ENCODE measurements at regions not wholly inside any gene's neighbourhood (a gene's known extent, or its start where the extent isn't known, plus 50 kb on each side); places are given as distances from the start of the nearest gene placed in this dataset.

GRCh38 chr15:70396807-70397206 is 299.1 kb upstream of the TLE3 start:
- Histone ChIP-seq H3K27ac (no peak overlapping the region), H3K4me3 (ENCODE audit: low read depth, low read length) (no peak overlapping the region), H3K27me3 (ENCODE audit: insufficient read depth, low read depth, severe bottlenecking) (no peaks in the 10 kb centered on the region), H3K36me3 (no peaks in the 10 kb centered on the region), H3K9me3 (ENCODE audit: severe bottlenecking) (no peaks in the 10 kb centered on the region)
- DNase-seq: no peak
- TF ChIP-seq CTCF (IDR thresholded peaks at IDR 0.05; ENCODE audit: low read depth, low read length): no peak

GRCh38 chr15:70395164-70395563 is 297.4 kb upstream of the TLE3 start:
- no peak for TF ChIP-seq CTCF (IDR thresholded peaks at IDR 0.05; ENCODE audit: low read depth, low read length)
- H3K9me3 ChIP-seq (ENCODE audit: severe bottlenecking): no peaks in the 10 kb centered on the region
- no peaks in the 10 kb centered on the region for H3K27me3 ChIP-seq (ENCODE audit: insufficient read depth, low read depth, severe bottlenecking)
- no peak overlapping the region for H3K4me3 ChIP-seq (ENCODE audit: low read depth, low read length)
- no peaks in the 10 kb centered on the region for H3K36me3 ChIP-seq
- H3K27ac ChIP-seq: no peak overlapping the region
- no peak for DNase-seq

GRCh38 chr15:70390723-70391122 is 293.0 kb upstream of the TLE3 start:
- no peak for DNase-seq
- no peak for TF ChIP-seq CTCF (IDR thresholded peaks at IDR 0.05; ENCODE audit: low read depth, low read length)
- Histone ChIP-seq H3K36me3 (no peaks in the 10 kb centered on the region), H3K27me3 (ENCODE audit: insufficient read depth, low read depth, severe bottlenecking) (no peaks in the 10 kb centered on the region), H3K27ac (no peak overlapping the region), H3K4me3 (ENCODE audit: low read depth, low read length) (no peak overlapping the region), H3K9me3 (ENCODE audit: severe bottlenecking) (no peaks in the 10 kb centered on the region)

- Histone ChIP-seq H3K4me3 (ENCODE audit: low read depth, low read length) (no peak overlapping the region), H3K27ac (no peak overlapping the region), H3K27me3 (ENCODE audit: insufficient read depth, low read depth, severe bottlenecking) (no peaks in the 10 kb centered on the region), H3K36me3 (no peaks in the 10 kb centered on the region), H3K9me3 (ENCODE audit: severe bottlenecking) (no peaks in the 10 kb centered on the region)
- no peak for DNase-seq
- no peak for TF ChIP-seq CTCF (IDR thresholded peaks at IDR 0.05; ENCODE audit: low read depth, low read length)
Measured at GRCh38 chr15:70387993-70388392, 290.3 kb upstream of the TLE3 start.

GRCh38 chr15:70387081-70387480 is 289.4 kb upstream of the TLE3 start:
- Histone ChIP-seq H3K27ac (no peak overlapping the region), H3K9me3 (ENCODE audit: severe bottlenecking) (no peaks in the 10 kb centered on the region), H3K27me3 (ENCODE audit: insufficient read depth, low read depth, severe bottlenecking) (no peaks in the 10 kb centered on the region), H3K36me3 (no peaks in the 10 kb centered on the region), H3K4me3 (ENCODE audit: low read depth, low read length) (no peak overlapping the region)
- DNase-seq: no peak
- TF ChIP-seq CTCF (IDR thresholded peaks at IDR 0.05; ENCODE audit: low read depth, low read length): no peak

- no peak for DNase-seq
- H3K27ac ChIP-seq: no peak overlapping the region
- no peak for TF ChIP-seq CTCF (IDR thresholded peaks at IDR 0.05; ENCODE audit: low read depth, low read length)
Measured at GRCh38 chr15:70385711-70386110, 288.0 kb upstream of the TLE3 start.

More at GRCh38 chr15:70385711-70386110, 288.0 kb upstream of the TLE3 start:
- no peak overlapping the region for H3K4me3 ChIP-seq (ENCODE audit: low read depth, low read length)
- no peaks in the 10 kb centered on the region for H3K36me3 ChIP-seq
- no peaks in the 10 kb centered on the region for H3K27me3 ChIP-seq (ENCODE audit: insufficient read depth, low read depth, severe bottlenecking)
- H3K9me3 ChIP-seq (ENCODE audit: severe bottlenecking): no peaks in the 10 kb centered on the region

Measured in WERI-Rb-1 (cell line).